GM12865 (cell line): ENCODE measurements at regions not wholly inside any gene's neighbourhood (a gene's known extent, or its start where the extent isn't known, plus 50 kb on each side); places are given as distances from the start of the nearest gene placed in this dataset.

Source experiments
- DNase-seq: peaks from one replicate; pipeline ENCODE4 v3.0.0; 2010; ENCODE audit warnings: low read depth
- H3K4me3 ChIP-seq: 2 replicates; pipeline ENCODE4 v1.5.1; 2011; ENCODE audit warnings: mild to moderate bottlenecking, low read depth, low read length, control low read depth
- CTCF ChIP-seq: IDR thresholded peaks from 2 replicates; pipeline ENCODE4 v1.5.1; 2011; ENCODE audit warnings: low read length, control low read depth, low read depth, inconsistent platforms; ENCODE audit not compliant: insufficient read depth; ENCODE audit errors: missing control alignments

GRCh38 chr2:15790838-15791237, 149.5 kb upstream of the MYCN start:
- TF ChIP-seq CTCF, result no peak
- no peak overlapping the region for H3K4me3 ChIP-seq
- DNase-seq, result no peak

- TF ChIP-seq CTCF, result no peak
- no peak for DNase-seq
- no peak overlapping the region for H3K4me3 ChIP-seq
Measured at GRCh38 chr2:15791294-15791693, 149.1 kb upstream of the MYCN start.

- DNase-seq, result no peak
- no peak for TF ChIP-seq CTCF
- H3K4me3 ChIP-seq, result no peak overlapping the region
Measured at GRCh38 chr2:15792331-15792730, 148.0 kb upstream of the MYCN start.

GRCh38 chr2:15793078-15793913, 147.1 kb upstream of the MYCN start:
- no peak for TF ChIP-seq CTCF
- H3K4me3 ChIP-seq, result no peak overlapping the region
- DNase-seq, result no peak

GRCh38 chr2:15793978-15794377, 146.4 kb upstream of the MYCN start:
- H3K4me3 ChIP-seq, result no peak overlapping the region
- DNase-seq, result no peak
- no peak for TF ChIP-seq CTCF

GRCh38 chr2:15794608-15795134, 145.7 kb upstream of the MYCN start:
- no peak for DNase-seq
- TF ChIP-seq CTCF, result no peak
- no peak overlapping the region for H3K4me3 ChIP-seq
